ENCODE measurements at regions not wholly inside any gene's neighbourhood (a gene's known extent, or its start where the extent isn't known, plus 50 kb on each side); places are given as distances from the start of the nearest gene placed in this dataset.
"Not testable (repeated sequence)": the region's sequence is repeated elsewhere in the genome, so short reads cannot be mapped to it uniquely, and the experiment has no call there.

- no peak for DNase-seq (ENCODE audit: low read depth)
- TF ChIP-seq CTCF (conservative IDR thresholded peaks at IDR 0.05; ENCODE audit: low read length): no peak
- no peak overlapping the region for H3K4me3 ChIP-seq (ENCODE audit: low read length)
These were observed 80.2 kb downstream of the SH2D1A start for GRCh38 chrX:124426288-124427169.

GRCh38 chrX:124433186-124433585 is 86.8 kb downstream of the SH2D1A start:
- no peak for TF ChIP-seq CTCF (conservative IDR thresholded peaks at IDR 0.05; ENCODE audit: low read length)
- H3K4me3 ChIP-seq (ENCODE audit: low read length): no peak overlapping the region
- DNase-seq (ENCODE audit: low read depth): no peak

GRCh38 chrX:124435616-124436015 is 89.3 kb downstream of the SH2D1A start:
- DNase-seq (ENCODE audit: low read depth): no peak
- no peak overlapping the region for H3K4me3 ChIP-seq (ENCODE audit: low read length)
- TF ChIP-seq CTCF (conservative IDR thresholded peaks at IDR 0.05; ENCODE audit: low read length): no peak

- H3K4me3 ChIP-seq (ENCODE audit: low read length): no peak overlapping the region
- no peak for DNase-seq (ENCODE audit: low read depth)
- TF ChIP-seq CTCF (conservative IDR thresholded peaks at IDR 0.05; ENCODE audit: low read length): no peak
These were observed 94.3 kb downstream of the SH2D1A start for GRCh38 chrX:124440695-124441094.

- TF ChIP-seq CTCF (conservative IDR thresholded peaks at IDR 0.05; ENCODE audit: low read length): no peak
- no peak overlapping the region for H3K4me3 ChIP-seq (ENCODE audit: low read length)
- no peak for DNase-seq (ENCODE audit: low read depth)
These were observed 95.7 kb downstream of the SH2D1A start for GRCh38 chrX:124441971-124442590.

- no peak overlapping the region for H3K4me3 ChIP-seq (ENCODE audit: low read length)
- no peak for DNase-seq (ENCODE audit: low read depth)
- TF ChIP-seq CTCF (conservative IDR thresholded peaks at IDR 0.05; ENCODE audit: low read length): no peak
These were observed 109.6 kb downstream of the SH2D1A start for GRCh38 chrX:124455966-124456365.

- H3K4me3 ChIP-seq (ENCODE audit: low read length); DNase-seq (ENCODE audit: low read depth): not testable (repeated sequence)
These were observed 113.5 kb downstream of the SH2D1A start for GRCh38 chrX:124459851-124460250.
